Lower lobe of right lung (tissue), 2 donors: ENCODE measurements at regions not wholly inside any gene's neighbourhood (a gene's known extent, or its start where the extent isn't known, plus 50 kb on each side); places are given as distances from the start of the nearest gene placed in this dataset.
"Not testable (repeated sequence)": the region's sequence is repeated elsewhere in the genome, so short reads cannot be mapped to it uniquely, and the experiment has no call there.

Source experiments
- ATAC-seq, 2 donors: fragments of 200-7000 bp; cut with Tn5 transposase; one replicate each; pipeline ENCODE4 v1.9.1; 2020 to 2022; ENCODE audit warnings: mild to moderate bottlenecking in 2 of 2, moderate library complexity in 2 of 2
- DNase-seq: peaks from one replicate; pipeline ENCODE4 v3.0.0-alpha.2; 2020
- H3K27ac ChIP-seq: fragments of 200-600 bp; one replicate; pipeline ENCODE4 v1.8.0; 2022
- H3K27me3 ChIP-seq: fragments of 200-600 bp; one replicate; pipeline ENCODE4 v1.8.0; 2022; ENCODE audit warnings: low read depth
- H3K36me3 ChIP-seq: fragments of 200-600 bp; one replicate; pipeline ENCODE4 v1.8.0; 2022; ENCODE audit warnings: mild to moderate bottlenecking
- H3K4me1 ChIP-seq: fragments of 200-600 bp; one replicate; pipeline ENCODE4 v1.8.0; 2022
- H3K4me3 ChIP-seq: fragments of 200-600 bp; one replicate; pipeline ENCODE4 v1.8.0; 2022; ENCODE audit warnings: mild to moderate bottlenecking
- H3K9me3 ChIP-seq: fragments of 200-600 bp; one replicate; pipeline ENCODE4 v1.8.0; 2022
- CTCF ChIP-seq: fragments of 200-600 bp; IDR thresholded peaks from one replicate; pipeline ENCODE4 v1.8.0; 2022; ENCODE audit warnings: antibody characterized with exemption, mild to moderate bottlenecking
- intact Hi-C: fragments of 100-400 bp; cut with DNase I; formaldehyde crosslinking; loops from one replicate; pipeline ENCODE4 v1.11.0; 2022
- donor health status: DM: no; HTN: yes; CAD: no; lungs with severe emphysema.

GRCh38 chr9:115412656-115413055, 294.7 kb upstream of the TNC start:
- no peak for TF ChIP-seq CTCF
- H3K4me1 ChIP-seq = no peaks in the 10 kb centered on the region
- no peak overlapping the region for H3K4me3 ChIP-seq
- intact Hi-C loops = no loop called here
- ATAC-seq (no peak), DNase-seq (no peak)
- H3K27me3 ChIP-seq = no peaks in the 10 kb centered on the region
- no peaks in the 10 kb centered on the region for H3K9me3 ChIP-seq
- no peaks in the 10 kb centered on the region for H3K36me3 ChIP-seq
- H3K27ac ChIP-seq = no peak overlapping the region

GRCh38 chr9:115413304-115413703, 295.3 kb upstream of the TNC start:
- no peak overlapping the region for H3K4me3 ChIP-seq
- no peaks in the 10 kb centered on the region for H3K36me3 ChIP-seq
- DNase-seq (no peak), ATAC-seq (no peak)
- H3K4me1 ChIP-seq = no peaks in the 10 kb centered on the region
- H3K27me3 ChIP-seq = no peaks in the 10 kb centered on the region
- no peak for TF ChIP-seq CTCF
- no peak overlapping the region for H3K27ac ChIP-seq
- H3K9me3 ChIP-seq = no peaks in the 10 kb centered on the region
- intact Hi-C loops = no loop called here

DNA sequence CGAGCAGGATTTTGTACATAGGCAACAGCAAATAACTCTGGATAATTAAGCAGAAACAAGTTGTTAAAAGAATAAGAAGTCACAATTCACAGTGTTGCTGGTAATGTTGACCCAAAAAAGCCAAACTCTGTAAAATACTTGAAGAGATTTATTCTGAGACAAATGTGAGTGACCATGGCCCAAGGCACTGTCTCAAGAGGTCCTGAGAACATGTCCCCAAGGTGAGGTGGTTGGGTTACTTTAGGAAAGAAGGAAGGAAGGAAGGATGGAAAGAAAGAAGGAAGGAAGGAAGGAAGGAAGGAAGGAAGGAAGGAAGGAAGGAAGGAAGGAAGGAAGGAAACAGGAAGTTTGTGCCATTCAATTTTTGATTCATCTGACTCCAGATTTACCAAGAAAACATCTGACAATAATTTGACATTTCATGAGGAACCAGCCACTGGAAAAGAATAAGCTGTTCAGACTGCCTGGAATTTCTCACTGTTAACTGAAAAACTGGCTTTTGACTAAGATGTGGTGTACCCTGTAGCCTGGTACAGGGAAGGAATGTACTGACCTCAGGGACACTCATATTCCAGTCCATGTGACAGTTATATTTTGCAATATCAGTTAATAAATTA, 295.9 kb upstream of the TNC start:
- TF ChIP-seq CTCF = no peak
- no peaks in the 10 kb centered on the region for H3K27me3 ChIP-seq
- no peak overlapping the region for H3K4me3 ChIP-seq
- H3K27ac ChIP-seq = no peak overlapping the region
- no peak for DNase-seq
- no peaks in the 10 kb centered on the region for H3K36me3 ChIP-seq
- H3K9me3 ChIP-seq = no peaks in the 10 kb centered on the region
- H3K4me1 ChIP-seq = no peaks in the 10 kb centered on the region
- ATAC-seq = no peak
- intact Hi-C loops = no loop called here

- H3K27ac ChIP-seq = no peak overlapping the region
- H3K4me1 ChIP-seq = no peaks in the 10 kb centered on the region
- H3K4me3 ChIP-seq = no peak overlapping the region
- TF ChIP-seq CTCF = no peak
- H3K27me3 ChIP-seq = no peaks in the 10 kb centered on the region
- DNase-seq (no peak), ATAC-seq (no peak)
- no peaks in the 10 kb centered on the region for H3K9me3 ChIP-seq
- H3K36me3 ChIP-seq = no peaks in the 10 kb centered on the region
- intact Hi-C loops = no loop called here
These were observed 296.6 kb upstream of the TNC start for GRCh38 chr9:115414561-115414960.

DNA sequence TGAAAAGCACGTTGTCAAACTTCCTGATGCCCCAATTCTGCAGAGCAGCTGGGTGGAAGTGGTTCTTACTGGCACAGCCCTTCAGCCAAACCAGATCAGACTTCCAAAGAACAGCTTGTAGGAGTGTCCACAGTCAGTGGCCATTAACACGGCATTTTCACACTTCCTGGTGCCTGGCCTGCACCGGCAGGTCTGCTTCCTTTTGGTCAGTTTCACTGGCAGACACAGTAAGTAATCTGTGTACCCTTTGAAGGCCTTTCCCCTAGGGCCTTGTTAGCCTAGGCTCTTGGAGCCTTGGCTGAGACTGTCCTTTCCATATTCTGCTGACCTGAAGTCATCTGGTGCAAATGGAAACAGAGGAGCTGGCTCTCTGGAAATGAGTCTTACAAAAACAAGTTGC, 297.5 kb upstream of the TNC start:
- Histone ChIP-seq H3K27ac (no peak overlapping the region), H3K4me3 (no peak overlapping the region), H3K4me1 (no peaks in the 10 kb centered on the region), H3K9me3 (no peaks in the 10 kb centered on the region), H3K27me3 (no peaks in the 10 kb centered on the region), H3K36me3 (no peaks in the 10 kb centered on the region)
- DNase-seq (no peak), ATAC-seq (no peak)
- no peak for TF ChIP-seq CTCF
- intact Hi-C loops = no loop called here

- TF ChIP-seq CTCF = no peak
- Histone ChIP-seq H3K36me3 (no peaks in the 10 kb centered on the region), H3K4me1 (no peaks in the 10 kb centered on the region), H3K9me3 (peaks cover 8% of the 10 kb centered on the region), H3K27me3 (no peaks in the 10 kb centered on the region), H3K4me3 (no peak overlapping the region), H3K27ac (no peak overlapping the region)
- ATAC-seq (no peak), DNase-seq (no peak)
- intact Hi-C loops = no loop called here
These were observed 298.3 kb upstream of the TNC start for GRCh38 chr9:115416299-115416698.

GRCh38 chr9:115418181-115418580, 300.2 kb upstream of the TNC start:
- DNase-seq, H3K36me3 ChIP-seq, H3K27me3 ChIP-seq, H3K4me3 ChIP-seq, ATAC-seq, H3K4me1 ChIP-seq, intact Hi-C loops, H3K27ac ChIP-seq: not testable (repeated sequence)
- H3K9me3 ChIP-seq = peaks cover 14% of the 10 kb centered on the region
